Subcutaneous abdominal adipose tissue (tissue), 5 donors: ENCODE measurements at regions not wholly inside any gene's neighbourhood (a gene's known extent, or its start where the extent isn't known, plus 50 kb on each side); places are given as distances from the start of the nearest gene placed in this dataset.
A peak's percentile ranks its signal among the peaks of the same experiment; 100 is the strongest.

Experiments used
- H3K27ac ChIP-seq: one replicate; pipeline ENCODE4 v1.7.0; 2013; ENCODE audit warnings: low read depth, mild to moderate bottlenecking, inconsistent platforms, low read length, moderate library complexity
- H3K27me3 ChIP-seq, 5 donors: one replicate each; pipeline ENCODE4 v1.7.0; 2013; ENCODE audit warnings: low read length in 5 of 5, inconsistent platforms in 1 of 5; ENCODE audit not compliant: control insufficient read depth in 5 of 5, insufficient read depth in 4 of 5
- H3K36me3 ChIP-seq, 5 donors: one replicate each; pipeline ENCODE4 v1.7.0; 2013; ENCODE audit warnings: low read length in 5 of 5; ENCODE audit not compliant: control insufficient read depth in 5 of 5, insufficient read depth in 5 of 5
- H3K4me1 ChIP-seq, 5 donors: one replicate each; pipeline ENCODE4 v1.7.0; 2013; ENCODE audit warnings: low read length in 5 of 5, mild to moderate bottlenecking in 3 of 5, moderate library complexity in 1 of 5; ENCODE audit not compliant: control insufficient read depth in 5 of 5, insufficient read depth in 5 of 5
- H3K4me3 ChIP-seq, 5 donors: one replicate each; pipeline ENCODE4 v1.7.0; 2013; ENCODE audit warnings: low read length in 5 of 5, low read depth in 1 of 5
- H3K9ac ChIP-seq, 5 donors: one replicate each; pipeline ENCODE4 v1.7.0; 2013; ENCODE audit warnings: low read length in 5 of 5, mild to moderate bottlenecking in 4 of 5, moderate library complexity in 3 of 5
- H3K9me3 ChIP-seq, 5 donors: one replicate each; pipeline ENCODE4 v1.7.0; 2013; ENCODE audit warnings: low read length in 5 of 5; ENCODE audit not compliant: control insufficient read depth in 5 of 5
- donor health status: healthy.
- donor health status: healthy.
- donor health status: healthy.
- donor health status: healthy.
- donor health status: healthy.

GRCh38 chr12:92213166-92213565 lies 67.5 kb upstream of the BTG1 start:
- no peaks in the 10 kb centered on the region for H3K36me3 ChIP-seq
- H3K9me3 ChIP-seq = no peaks in the 10 kb centered on the region
- H3K4me1 ChIP-seq = peaks cover 0 to 17% (median 10%) of the 10 kb centered on the region in 5 donors
- no peak overlapping the region for H3K27ac ChIP-seq
- no peaks in the 10 kb centered on the region for H3K27me3 ChIP-seq
- H3K4me3 ChIP-seq = no peak overlapping the region
- H3K9ac ChIP-seq = no peak overlapping the region

GRCh38 chr12:92210071-92210470 lies 64.4 kb upstream of the BTG1 start:
- Histone ChIP-seq H3K27ac (no peak overlapping the region), H3K4me3 (no peak overlapping the region), H3K27me3 (no peaks in the 10 kb centered on the region), H3K4me1 (peaks cover 0 to 17% (median 10%) of the 10 kb centered on the region in 5 donors), H3K9ac (no peak overlapping the region), H3K36me3 (no peaks in the 10 kb centered on the region), H3K9me3 (no peaks in the 10 kb centered on the region)

GRCh38 chr12:92208613-92209121 lies 63.0 kb upstream of the BTG1 start:
- Histone ChIP-seq H3K9me3 (no peaks in the 10 kb centered on the region), H3K9ac (no peak overlapping the region), H3K4me1 (peaks cover 0 to 17% (median 10%) of the 10 kb centered on the region in 5 donors), H3K27ac (peak overlapping the region; percentile 39), H3K4me3 (no peak overlapping the region), H3K27me3 (no peaks in the 10 kb centered on the region), H3K36me3 (no peaks in the 10 kb centered on the region)

GRCh38 chr12:92206596-92206995 lies 61.0 kb upstream of the BTG1 start:
- peaks cover 0 to 17% (median 10%) of the 10 kb centered on the region in 5 donors for H3K4me1 ChIP-seq
- H3K4me3 ChIP-seq = no peak overlapping the region
- H3K27ac ChIP-seq = no peak overlapping the region
- H3K9me3 ChIP-seq = no peaks in the 10 kb centered on the region
- no peak overlapping the region for H3K9ac ChIP-seq
- no peaks in the 10 kb centered on the region for H3K27me3 ChIP-seq
- H3K36me3 ChIP-seq = no peaks in the 10 kb centered on the region

- H3K9me3 ChIP-seq = no peaks in the 10 kb centered on the region
- H3K4me1 ChIP-seq = peaks cover 0 to 17% (median 10%) of the 10 kb centered on the region in 5 donors
- no peak overlapping the region for H3K27ac ChIP-seq
- H3K9ac ChIP-seq = no peak overlapping the region
- H3K27me3 ChIP-seq = no peaks in the 10 kb centered on the region
- H3K4me3 ChIP-seq = no peak overlapping the region
- H3K36me3 ChIP-seq = no peaks in the 10 kb centered on the region
Measured at GRCh38 chr12:92206011-92206410, 60.4 kb upstream of the BTG1 start.

GRCh38 chr12:92199819-92200576 lies 54.4 kb upstream of the BTG1 start:
- Histone ChIP-seq H3K36me3 (no peaks in the 10 kb centered on the region), H3K27ac (no peak overlapping the region), H3K4me3 (no peak overlapping the region)

GRCh38 chr12:92197815-92198214 lies 52.2 kb upstream of the BTG1 start:
- no peak overlapping the region for H3K9ac ChIP-seq
- no peaks in the 10 kb centered on the region for H3K27me3 ChIP-seq
- H3K36me3 ChIP-seq = no peaks in the 10 kb centered on the region
- peaks cover 0 to 7% (median 5%) of the 10 kb centered on the region in 5 donors for H3K9me3 ChIP-seq
- H3K4me3 ChIP-seq = no peak overlapping the region
- peaks cover 0 to 4% (median 0%) of the 10 kb centered on the region in 5 donors for H3K4me1 ChIP-seq
- no peak overlapping the region for H3K27ac ChIP-seq

More at GRCh38 chr12:92199819-92200576, 54.4 kb upstream of the BTG1 start:
- Histone ChIP-seq H3K27me3 (no peaks in the 10 kb centered on the region), H3K9ac (no peak overlapping the region), H3K9me3 (peaks cover 0 to 7% (median 5%) of the 10 kb centered on the region in 5 donors), H3K4me1 (peaks cover 0 to 4% (median 0%) of the 10 kb centered on the region in 5 donors)

- Histone ChIP-seq H3K36me3 (no peaks in the 10 kb centered on the region), H3K4me3 (no peak overlapping the region), H3K9ac (no peak overlapping the region), H3K4me1 (peaks cover 0 to 6% (median 0%) of the 10 kb centered on the region in 5 donors), H3K27ac (no peak overlapping the region), H3K9me3 (peaks cover 0 to 7% (median 5%) of the 10 kb centered on the region in 5 donors), H3K27me3 (no peaks in the 10 kb centered on the region)
Measured at GRCh38 chr12:92196368-92196767, 50.7 kb upstream of the BTG1 start.
